ENCODE measurements at regions not wholly inside any gene's neighbourhood (a gene's known extent, or its start where the extent isn't known, plus 50 kb on each side); places are given as distances from the start of the nearest gene placed in this dataset.

DNA sequence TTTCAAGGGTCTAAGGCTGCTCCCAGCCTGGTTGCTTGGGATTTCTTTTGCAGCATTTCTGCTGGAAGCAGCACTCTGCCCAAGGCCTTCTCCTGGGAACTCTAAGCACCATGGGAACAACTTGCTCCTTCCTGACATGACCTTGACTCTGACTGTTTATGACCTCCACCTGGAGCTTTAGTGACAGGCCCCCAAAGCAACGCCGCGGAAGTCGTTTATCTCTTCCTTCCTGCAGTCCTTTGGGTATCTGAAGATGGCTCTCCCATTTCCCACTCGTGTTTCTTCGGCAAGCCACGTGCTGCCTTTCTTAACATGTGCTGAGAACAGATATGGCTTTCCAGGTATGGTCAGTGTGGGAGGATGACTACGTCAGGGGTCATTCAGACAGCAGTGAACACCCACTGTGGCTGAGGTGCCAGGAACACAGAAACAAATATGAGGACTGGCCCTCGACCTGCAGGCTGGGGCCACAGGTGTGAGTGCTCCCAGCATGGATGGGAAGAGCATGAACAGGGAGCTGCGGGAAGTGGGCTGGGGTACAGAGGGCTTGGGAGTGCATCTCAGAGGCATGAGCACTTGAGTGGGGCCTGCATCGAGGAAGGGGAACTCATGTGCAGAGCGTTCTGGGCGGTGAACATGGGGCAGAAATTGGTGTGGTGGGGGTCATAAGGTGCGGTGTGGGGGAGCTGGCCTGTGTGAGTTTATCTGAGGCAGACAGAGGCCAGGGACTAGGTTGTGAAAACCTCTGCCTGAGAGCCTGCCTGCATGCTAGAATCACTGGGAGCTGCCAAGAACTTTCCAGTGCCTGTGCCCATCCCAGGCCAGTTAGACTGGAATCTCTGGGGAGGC is 140.5 kb downstream of the TSN start:
- FAIRE-seq (no peak), DNase-seq (ENCODE audit: insufficient read length, low spot score) (no peak)

GRCh38 chr2:121897335-121897970 is 142.0 kb downstream of the TSN start:
- DNase-seq (ENCODE audit: insufficient read length, low spot score) (peak; percentile 62), FAIRE-seq (no peak)

DNA sequence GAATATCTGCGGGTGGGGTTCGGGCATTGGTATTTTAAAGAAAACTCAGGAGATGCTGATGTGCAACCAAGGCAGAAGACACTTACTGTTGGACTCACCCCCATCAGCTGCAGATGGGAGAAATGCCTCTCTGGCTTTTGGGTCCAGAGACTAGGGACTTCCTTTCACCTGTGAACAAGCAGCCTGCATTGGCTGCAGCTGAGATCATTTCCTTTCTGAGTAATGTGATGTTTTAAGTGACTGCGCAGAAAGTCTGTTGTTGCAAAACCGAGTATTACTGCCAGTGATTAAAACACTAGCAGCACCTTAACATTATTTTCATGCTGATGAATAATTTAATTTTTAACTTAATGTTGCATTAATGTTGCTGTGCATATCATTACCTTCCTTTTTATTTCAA is 143.0 kb downstream of the TSN start:
- DNase-seq (ENCODE audit: insufficient read length, low spot score) = no peak
- no peak for FAIRE-seq

DNA sequence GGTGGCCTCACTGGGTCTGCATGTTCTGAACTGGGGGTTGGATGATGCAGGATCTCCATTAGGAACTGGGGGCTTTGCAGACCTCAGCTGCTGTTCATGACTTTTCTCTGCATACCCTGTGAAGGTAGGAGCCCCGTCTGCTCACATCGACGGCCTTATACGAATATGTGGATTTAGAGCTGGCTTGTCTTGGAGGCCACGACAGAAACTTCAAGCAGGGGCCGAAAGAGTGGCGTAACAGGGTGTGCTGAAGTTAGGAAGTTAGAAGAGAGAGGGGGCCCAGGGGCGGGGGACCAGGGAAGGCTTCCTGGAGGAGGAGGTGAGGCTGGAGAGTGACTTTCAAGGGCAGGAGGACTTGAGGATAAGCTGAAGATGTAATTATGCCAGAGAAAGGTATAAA is 144.9 kb downstream of the TSN start:
- DNase-seq (ENCODE audit: insufficient read length, low spot score) (no peak), FAIRE-seq (no peak)

GRCh38 chr2:121902171-121902591 is 146.7 kb downstream of the TSN start:
- FAIRE-seq (no peak), DNase-seq (ENCODE audit: insufficient read length, low spot score) (no peak)

GRCh38 chr2:121902616-121903015 is 147.2 kb downstream of the TSN start:
- FAIRE-seq (no peak), DNase-seq (ENCODE audit: insufficient read length, low spot score) (no peak)

GRCh38 chr2:121903037-121903689 is 147.7 kb downstream of the TSN start:
- FAIRE-seq (no peak), DNase-seq (ENCODE audit: insufficient read length, low spot score) (no peak)

GRCh38 chr2:121904656-121905055 is 149.2 kb downstream of the TSN start:
- FAIRE-seq (no peak), DNase-seq (ENCODE audit: insufficient read length, low spot score) (no peak)

DNA sequence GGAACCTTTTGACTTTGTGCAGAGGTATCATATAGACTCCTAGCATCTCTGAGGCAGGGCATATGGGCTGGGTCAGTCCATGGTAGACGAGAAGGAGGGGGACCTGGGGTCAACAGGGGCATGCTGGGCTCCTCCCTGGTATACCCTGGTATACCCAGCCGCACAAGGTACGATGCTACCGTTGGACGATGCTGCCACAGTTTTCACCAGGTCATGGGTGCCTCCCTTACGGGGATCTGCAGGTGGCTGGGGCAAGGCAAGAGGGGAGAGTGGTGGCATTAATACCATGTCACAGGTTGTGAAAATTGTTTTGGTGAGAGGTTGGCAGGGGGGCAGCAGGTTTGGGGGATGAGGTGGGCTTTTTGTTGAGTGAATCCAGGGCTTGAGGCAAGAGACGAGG is 149.8 kb downstream of the TSN start:
- DNase-seq (ENCODE audit: insufficient read length, low spot score) = no peak
- no peak for FAIRE-seq

DNA sequence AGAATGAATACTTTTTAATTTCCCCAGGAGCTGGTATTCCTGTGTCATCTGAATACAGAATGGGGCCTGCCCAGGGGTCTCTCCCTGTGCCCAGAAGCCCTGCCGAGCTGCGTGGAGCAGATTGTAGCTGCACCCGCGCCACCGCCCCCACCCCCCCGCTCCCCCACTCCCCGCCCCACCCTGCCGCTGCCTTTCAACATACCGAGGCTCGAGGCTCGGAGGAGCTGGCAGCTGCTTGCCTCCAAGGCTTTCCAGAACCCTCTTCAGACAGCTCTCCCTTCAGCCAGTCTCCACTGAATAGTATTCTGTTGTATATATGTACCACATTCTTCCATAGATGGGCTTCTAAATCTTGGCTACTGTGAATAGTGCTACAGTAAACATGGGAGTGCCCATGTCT is 150.7 kb downstream of the TSN start:
- DNase-seq (ENCODE audit: insufficient read length, low spot score) (no peak), FAIRE-seq (no peak)

DNA sequence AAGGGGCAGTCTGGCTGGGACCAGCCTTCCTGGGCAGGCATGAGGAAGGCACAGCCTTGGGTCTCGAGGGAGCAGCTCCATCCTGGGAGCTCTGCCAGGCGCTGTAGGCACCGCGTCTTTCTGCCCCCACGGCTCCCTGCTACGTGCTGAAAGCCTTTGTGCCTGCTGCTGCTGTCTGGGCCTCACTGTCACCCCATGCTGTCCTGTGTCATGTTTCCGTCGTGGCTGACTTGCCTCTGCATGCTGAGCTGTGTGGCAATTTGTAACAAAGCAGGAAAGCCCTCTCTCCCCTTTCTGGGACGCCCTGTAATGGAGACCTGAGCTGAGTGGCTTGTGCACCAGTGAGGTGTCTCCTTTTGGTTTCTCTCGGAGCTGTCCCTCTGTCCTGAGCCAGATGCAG is 152.5 kb downstream of the TSN start:
- no peak for FAIRE-seq
- no peak for DNase-seq (ENCODE audit: insufficient read length, low spot score)

- DNase-seq (ENCODE audit: insufficient read length, low spot score) (no peak), FAIRE-seq (no peak)
Measured at GRCh38 chr2:121910139-121910538, 154.7 kb downstream of the TSN start.

DNA sequence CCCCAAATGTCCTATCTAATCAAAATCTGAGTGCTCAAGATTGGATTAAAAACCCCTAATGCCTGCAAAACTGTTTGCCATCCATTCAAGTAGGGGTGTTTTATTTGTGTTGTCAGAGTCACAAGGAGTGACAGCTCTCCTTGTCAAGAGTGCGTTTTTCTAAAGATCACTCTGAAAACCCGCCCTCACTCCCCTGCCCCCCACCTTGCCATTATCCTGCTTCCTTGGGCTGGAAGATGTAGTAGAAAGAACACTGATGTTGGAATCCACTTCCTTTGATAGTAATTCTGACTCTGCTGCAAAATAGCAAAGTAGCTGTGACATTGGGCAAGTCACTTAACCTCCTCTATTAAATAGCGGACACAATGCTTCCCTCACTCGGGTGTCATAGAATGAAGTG is 155.6 kb downstream of the TSN start:
- FAIRE-seq (no peak), DNase-seq (ENCODE audit: insufficient read length, low spot score) (no peak)

DNA sequence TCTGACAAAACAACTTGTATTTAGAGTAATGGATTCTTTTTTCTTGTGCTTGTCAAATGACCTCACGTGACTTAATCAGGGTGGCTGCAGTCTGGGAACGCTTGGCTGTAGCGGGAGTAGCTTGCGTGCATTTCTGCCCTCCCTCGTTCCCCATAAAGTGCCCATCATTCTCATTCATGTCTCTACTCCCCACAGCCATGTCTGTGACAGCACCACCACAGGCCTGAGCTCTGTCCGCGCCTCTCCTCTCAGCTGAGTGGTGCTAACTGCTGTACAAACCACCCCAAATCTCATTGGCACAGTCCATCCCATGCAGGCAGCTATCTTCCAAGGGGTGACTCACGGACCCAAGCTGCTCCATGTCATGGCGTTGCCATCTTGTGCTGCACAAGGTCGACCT is 161.7 kb downstream of the TSN start:
- no peak for FAIRE-seq
- DNase-seq (ENCODE audit: insufficient read length, low spot score) = no peak

DNA sequence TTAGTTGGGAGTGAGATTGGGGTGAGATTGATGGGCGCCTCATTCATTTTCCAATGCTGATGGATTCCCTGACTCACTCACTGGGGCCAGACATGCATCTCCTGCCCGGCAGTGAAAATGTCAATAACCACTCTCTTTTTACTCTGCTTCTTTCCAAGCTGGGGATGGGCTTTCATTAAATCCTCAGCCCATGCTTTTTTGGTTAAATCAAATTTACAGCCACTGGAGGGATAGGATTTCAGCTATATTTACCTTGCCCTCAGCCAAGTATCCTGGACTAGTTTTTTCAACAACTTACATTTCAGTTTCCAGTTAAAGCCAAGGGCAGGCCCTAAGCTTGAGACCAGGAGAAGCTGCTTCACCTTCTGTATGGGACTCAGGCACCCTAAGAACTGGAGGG is 162.8 kb downstream of the TSN start:
- DNase-seq (ENCODE audit: insufficient read length, low spot score) (no peak), FAIRE-seq (no peak)

DNA sequence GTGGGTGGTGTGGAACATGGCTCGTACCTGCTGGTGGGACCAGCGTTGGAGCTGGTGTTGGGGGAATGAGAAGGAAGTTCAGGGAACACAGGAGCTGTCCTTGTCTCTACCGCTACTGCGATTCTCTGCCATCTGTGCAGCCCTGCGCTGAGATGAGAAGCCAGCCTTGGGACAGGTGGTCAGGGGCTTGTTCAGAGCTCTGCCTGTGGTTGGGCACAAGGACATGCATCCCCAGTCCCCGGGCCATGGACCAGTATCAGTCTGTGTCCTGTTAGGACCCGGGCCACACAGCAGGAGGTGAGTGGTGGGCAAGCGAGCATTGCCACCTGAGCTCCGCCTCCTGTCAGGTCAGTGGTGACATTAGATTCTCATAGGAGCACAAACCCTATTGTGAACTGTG is 164.4 kb downstream of the TSN start:
- DNase-seq (ENCODE audit: insufficient read length, low spot score) (no peak), FAIRE-seq (no peak)

- FAIRE-seq = no peak
Measured at GRCh38 chr2:121925466-121925865, 170.0 kb downstream of the TSN start.

DNA sequence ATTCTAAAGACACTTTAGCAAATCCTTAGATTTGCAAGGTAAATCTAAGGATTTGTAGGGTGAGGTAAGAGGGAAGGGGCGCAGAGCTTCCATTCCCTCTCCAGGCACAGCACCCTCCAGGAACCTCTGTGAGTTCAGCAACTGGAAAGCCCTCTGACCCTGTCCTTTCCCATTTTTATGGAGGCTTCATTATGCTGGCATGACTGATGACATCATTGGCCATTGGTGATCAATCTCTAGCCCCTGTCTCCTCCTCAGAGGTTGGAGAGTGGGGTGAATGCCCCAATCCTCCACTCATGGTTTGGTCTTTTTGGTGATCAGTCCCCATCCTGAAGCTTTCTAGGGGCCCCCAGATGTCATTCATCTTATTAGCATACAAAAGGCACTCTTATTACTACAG is 187.8 kb downstream of the TSN start:
- no peak for FAIRE-seq
- DNase-seq (ENCODE audit: insufficient read length, low spot score) = no peak

More at GRCh38 chr2:121925466-121925865, 170.0 kb downstream of the TSN start:
- DNase-seq (ENCODE audit: insufficient read length, low spot score) = no peak

DNA sequence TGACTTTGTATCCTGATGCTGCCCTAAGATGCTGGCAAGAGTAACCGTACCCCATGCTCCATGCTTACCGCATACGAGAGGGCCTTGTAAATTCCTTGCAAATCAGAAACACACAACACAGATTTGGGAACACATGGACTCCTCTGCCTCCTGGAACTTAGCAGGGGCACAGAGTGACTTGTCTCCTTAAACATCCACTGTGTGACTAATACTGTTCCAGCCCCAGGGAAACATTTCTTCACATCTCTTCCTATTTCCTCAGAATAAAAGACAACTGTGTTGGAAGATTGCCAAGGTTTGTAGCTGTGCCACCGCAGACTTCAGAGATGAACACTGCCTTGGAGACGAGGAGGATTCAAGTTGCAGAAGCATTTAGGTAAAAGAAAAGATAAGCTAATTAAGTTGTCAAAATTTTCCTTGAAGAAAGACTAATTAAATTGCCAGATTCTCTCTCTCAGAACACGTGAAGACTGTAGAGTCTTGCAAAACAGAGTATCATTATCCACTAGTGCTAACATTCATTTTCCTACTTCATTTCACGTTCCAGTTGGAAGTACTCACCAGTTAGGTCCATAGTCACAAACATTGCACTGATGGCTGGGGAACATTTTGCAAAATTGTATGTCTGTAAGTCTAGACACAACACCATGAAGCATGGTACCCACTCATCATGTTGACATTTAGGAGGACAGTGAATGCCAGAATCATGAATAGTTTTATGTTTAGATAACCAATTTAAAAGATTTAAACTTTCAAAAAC is 188.8 kb downstream of the TSN start:
- FAIRE-seq = no peak

DNA sequence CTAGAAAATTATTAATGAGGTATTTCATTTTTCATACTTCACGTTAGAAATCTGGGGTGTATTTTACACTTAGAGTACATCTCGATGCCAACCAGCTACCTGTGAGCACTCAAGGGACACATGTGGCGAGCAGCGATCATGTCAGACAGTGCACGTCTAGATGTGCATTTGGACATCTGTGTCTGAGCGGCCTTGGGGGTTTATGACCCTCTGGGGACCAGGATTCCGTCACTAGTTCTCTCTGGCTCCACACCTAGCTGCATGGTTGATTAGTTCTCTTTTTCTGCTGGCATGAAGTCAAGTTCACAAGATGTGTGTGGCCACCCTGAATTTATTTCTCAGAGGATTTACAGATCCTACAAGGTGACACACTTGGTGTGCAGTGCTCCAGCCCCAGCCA is 192.2 kb downstream of the TSN start:
- no peak for FAIRE-seq
- no peak for DNase-seq (ENCODE audit: insufficient read length, low spot score)

More for the DNA sequence above, 188.8 kb downstream of the TSN start:
- no peak for DNase-seq (ENCODE audit: insufficient read length, low spot score)

GRCh38 chr2:121949271-121949670 is 193.8 kb downstream of the TSN start:
- FAIRE-seq = no peak

More at GRCh38 chr2:121949271-121949670, 193.8 kb downstream of the TSN start:
- DNase-seq (ENCODE audit: insufficient read length, low spot score) = no peak
